Ovary (tissue), 3 donors: ENCODE measurements at regions not wholly inside any gene's neighbourhood (a gene's known extent, or its start where the extent isn't known, plus 50 kb on each side); places are given as distances from the start of the nearest gene placed in this dataset.

Source experiments
- EP300 ChIP-seq: sonication (generic); formaldehyde crosslinking; IDR thresholded peaks from one replicate; pipeline ENCODE4 v1.6.1; 2017; ENCODE audit warnings: antibody characterized with exemption
- TF ChIP-seq, protein P1 (sequence below), 3 donors: fragments of 450-650 bp in 2 of 3; fragments of 200-600 bp in 1 of 3; IDR thresholded peaks; one replicate each; pipeline versions ENCODE4 v1.5.1 to v1.8.0; 2016 to 2022; ENCODE audit warnings: antibody characterized with exemption in 3 of 3, mild to moderate bottlenecking in 1 of 3
- donor health status: DM: no; HTN: no; CAD: no.

- TF ChIP-seq, protein P1, sequence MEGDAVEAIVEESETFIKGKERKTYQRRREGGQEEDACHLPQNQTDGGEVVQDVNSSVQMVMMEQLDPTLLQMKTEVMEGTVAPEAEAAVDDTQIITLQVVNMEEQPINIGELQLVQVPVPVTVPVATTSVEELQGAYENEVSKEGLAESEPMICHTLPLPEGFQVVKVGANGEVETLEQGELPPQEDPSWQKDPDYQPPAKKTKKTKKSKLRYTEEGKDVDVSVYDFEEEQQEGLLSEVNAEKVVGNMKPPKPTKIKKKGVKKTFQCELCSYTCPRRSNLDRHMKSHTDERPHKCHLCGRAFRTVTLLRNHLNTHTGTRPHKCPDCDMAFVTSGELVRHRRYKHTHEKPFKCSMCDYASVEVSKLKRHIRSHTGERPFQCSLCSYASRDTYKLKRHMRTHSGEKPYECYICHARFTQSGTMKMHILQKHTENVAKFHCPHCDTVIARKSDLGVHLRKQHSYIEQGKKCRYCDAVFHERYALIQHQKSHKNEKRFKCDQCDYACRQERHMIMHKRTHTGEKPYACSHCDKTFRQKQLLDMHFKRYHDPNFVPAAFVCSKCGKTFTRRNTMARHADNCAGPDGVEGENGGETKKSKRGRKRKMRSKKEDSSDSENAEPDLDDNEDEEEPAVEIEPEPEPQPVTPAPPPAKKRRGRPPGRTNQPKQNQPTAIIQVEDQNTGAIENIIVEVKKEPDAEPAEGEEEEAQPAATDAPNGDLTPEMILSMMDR (IDR thresholded peaks at IDR 0.05): no peak
- no peak for TF ChIP-seq EP300
Observed at GRCh38 chr6:23055523-23055922, 486.2 kb downstream of the HDGFL1 start.
